ENCODE measurements at regions not wholly inside any gene's neighbourhood (a gene's known extent, or its start where the extent isn't known, plus 50 kb on each side); places are given as distances from the start of the nearest gene placed in this dataset.
"Not testable (repeated sequence)": the region's sequence is repeated elsewhere in the genome, so short reads cannot be mapped to it uniquely, and the experiment has no call there.

DNA sequence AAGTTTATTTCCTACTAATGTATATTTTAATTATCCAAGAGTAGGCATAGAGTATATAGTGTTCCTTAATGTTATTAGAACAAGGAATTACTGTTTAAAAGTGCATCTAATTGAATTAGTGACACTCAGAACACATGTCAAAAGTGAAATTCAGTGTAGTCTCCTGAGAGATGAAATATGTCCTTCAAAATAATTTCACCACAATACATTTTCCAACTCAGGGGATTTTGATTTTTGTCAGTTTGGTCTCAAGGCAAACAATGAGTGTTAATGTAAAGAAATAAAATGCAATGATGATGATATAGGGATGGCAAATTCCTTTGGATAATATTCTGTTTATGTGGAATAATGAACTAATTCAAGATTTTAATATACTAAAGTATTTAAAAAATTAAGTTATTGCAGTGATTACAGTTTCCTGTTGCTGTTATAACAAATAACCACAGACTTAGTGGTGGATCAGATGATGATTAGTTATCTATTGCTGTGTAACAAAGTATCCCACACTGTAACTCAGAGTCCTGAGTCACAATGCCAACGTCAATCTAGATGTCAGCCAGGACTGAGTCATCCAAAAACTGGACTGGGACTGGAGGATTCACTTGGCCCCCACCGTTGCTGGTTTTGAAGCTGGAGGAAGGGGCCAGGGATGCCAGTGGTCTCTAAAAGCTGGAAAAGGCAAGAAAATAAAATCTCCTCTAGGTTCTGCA is 148.0 kb upstream of the SLC7A11 start:
- Histone ChIP-seq H3K9me3 (ENCODE audit: control insufficient read depth, insufficient read depth, low read depth, low read length) (no peaks in the 10 kb centered on the region), H3K9ac (ENCODE audit: low read length) (no peak overlapping the region), H3K27ac (ENCODE audit: low read depth, low read length) (no peak overlapping the region), H3K36me3 (ENCODE audit: control insufficient read depth, insufficient read depth, low read length) (no peaks in the 10 kb centered on the region), H3K4me1 (ENCODE audit: control insufficient read depth, insufficient read depth, low read length) (no peaks in the 10 kb centered on the region), H3K27me3 (ENCODE audit: control insufficient read depth, insufficient read depth, low read length) (no peaks in the 10 kb centered on the region), H3K4me3 (ENCODE audit: low read depth, low read length) (no peak overlapping the region)

DNA sequence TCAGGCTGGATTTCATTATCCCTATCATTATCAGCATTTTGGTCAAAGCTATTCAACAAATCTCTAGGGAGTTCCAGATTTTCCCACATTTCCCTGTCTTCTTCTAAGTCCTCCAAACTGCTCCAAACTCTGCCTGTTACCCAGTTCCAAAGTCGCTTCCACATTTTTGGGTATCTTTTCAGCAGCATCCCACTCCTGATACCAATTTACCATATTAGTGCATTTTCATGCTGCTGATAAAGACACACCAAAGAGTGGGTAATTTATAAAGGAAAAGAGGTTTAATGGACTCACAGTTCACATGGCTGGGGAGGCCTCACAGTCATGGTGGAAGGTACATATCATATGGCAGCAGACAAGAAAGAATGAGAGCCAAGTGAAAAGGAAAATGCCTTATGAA is 132.8 kb upstream of the SLC7A11 start:
- Histone ChIP-seq H3K9me3 (ENCODE audit: control insufficient read depth, insufficient read depth, low read depth, low read length) (peaks cover 23% of the 10 kb centered on the region), H3K27ac (ENCODE audit: low read depth, low read length) (no peak overlapping the region), H3K36me3 (ENCODE audit: control insufficient read depth, insufficient read depth, low read length) (no peaks in the 10 kb centered on the region), H3K4me1 (ENCODE audit: control insufficient read depth, insufficient read depth, low read length) (no peaks in the 10 kb centered on the region), H3K27me3 (ENCODE audit: control insufficient read depth, insufficient read depth, low read length) (no peaks in the 10 kb centered on the region), H3K4me3 (ENCODE audit: low read depth, low read length) (no peak overlapping the region), H3K9ac (ENCODE audit: low read length) (no peak overlapping the region)

DNA sequence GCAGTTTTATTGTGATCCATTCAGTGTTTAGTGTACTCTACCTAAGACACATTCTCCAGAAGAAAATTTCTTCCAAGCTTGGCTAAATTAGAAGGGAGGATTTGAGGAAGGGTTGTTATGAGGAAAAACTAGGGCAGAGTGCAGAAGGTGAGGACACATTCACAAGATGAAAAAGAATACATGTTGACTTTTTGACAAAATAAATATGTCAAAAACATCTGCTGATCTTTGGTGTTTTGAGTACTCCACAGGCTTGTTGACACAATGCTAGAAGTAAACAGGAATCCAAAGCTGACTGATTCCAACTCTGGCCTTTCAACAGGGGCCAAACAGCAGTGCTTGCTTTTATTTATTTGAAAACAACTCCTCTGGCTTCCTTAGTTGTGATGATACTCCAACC is 125.8 kb upstream of the SLC7A11 start:
- Histone ChIP-seq H3K4me1 (ENCODE audit: control insufficient read depth, insufficient read depth, low read length) (no peaks in the 10 kb centered on the region), H3K9ac (ENCODE audit: low read length) (no peak overlapping the region), H3K27ac (ENCODE audit: low read depth, low read length) (no peak overlapping the region), H3K9me3 (ENCODE audit: control insufficient read depth, insufficient read depth, low read depth, low read length) (0 out of 2 replicates have a peak, but pooled peaks cover 5% of the 10 kb centered on the region), H3K4me3 (ENCODE audit: low read depth, low read length) (no peak overlapping the region), H3K27me3 (ENCODE audit: control insufficient read depth, insufficient read depth, low read length) (no peaks in the 10 kb centered on the region), H3K36me3 (ENCODE audit: control insufficient read depth, insufficient read depth, low read length) (no peaks in the 10 kb centered on the region)

DNA sequence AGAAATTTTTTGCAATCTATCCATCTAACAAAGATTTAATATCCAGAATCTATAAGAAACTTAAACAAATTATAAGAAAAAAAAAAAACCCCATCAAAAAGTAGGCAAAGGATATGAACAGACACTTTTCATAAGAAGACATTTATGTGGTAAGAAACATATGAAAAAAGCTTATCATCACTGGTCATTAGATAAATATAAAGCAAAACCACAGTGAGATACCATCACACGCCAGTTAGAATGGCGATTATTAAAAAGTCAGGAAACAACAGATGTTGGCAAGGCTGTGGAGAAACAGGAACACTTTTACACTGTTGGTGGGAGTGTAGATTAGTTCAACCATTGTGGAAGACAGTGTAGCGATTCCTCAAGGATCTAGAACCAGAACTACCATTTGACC is 110.3 kb upstream of the SLC7A11 start:
- not testable (repeated sequence) for H3K9ac ChIP-seq (ENCODE audit: low read length); H3K4me1 ChIP-seq (ENCODE audit: control insufficient read depth, insufficient read depth, low read length); H3K36me3 ChIP-seq (ENCODE audit: control insufficient read depth, insufficient read depth, low read length); H3K27me3 ChIP-seq (ENCODE audit: control insufficient read depth, insufficient read depth, low read length); H3K4me3 ChIP-seq (ENCODE audit: low read depth, low read length); H3K27ac ChIP-seq (ENCODE audit: low read depth, low read length)
- peaks cover 16% of the 10 kb centered on the region for H3K9me3 ChIP-seq (ENCODE audit: control insufficient read depth, insufficient read depth, low read depth, low read length)

DNA sequence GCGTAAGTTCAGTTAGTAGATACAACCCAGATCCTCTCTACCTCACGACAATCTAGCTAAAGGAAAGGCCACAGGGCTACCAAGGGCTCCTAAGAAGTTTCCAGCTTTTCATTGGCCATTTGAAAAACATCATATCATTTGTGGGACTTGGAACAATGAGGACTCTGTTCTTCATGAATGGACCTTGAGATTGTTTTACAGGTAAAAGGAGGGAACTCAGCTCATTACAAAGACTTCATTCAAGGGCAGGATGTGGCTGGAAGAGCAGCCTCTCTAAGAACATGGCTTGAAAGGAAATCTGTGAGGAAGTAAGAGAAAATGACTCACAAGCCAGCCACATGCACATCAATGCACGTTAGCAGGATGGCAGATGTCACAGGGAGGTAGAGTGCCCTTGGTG is 105.9 kb upstream of the SLC7A11 start:
- Histone ChIP-seq H3K4me3 (ENCODE audit: low read depth, low read length) (no peak overlapping the region), H3K9me3 (ENCODE audit: control insufficient read depth, insufficient read depth, low read depth, low read length) (no peaks in the 10 kb centered on the region), H3K27ac (ENCODE audit: low read depth, low read length) (no peak overlapping the region), H3K9ac (ENCODE audit: low read length) (no peak overlapping the region), H3K4me1 (ENCODE audit: control insufficient read depth, insufficient read depth, low read length) (no peaks in the 10 kb centered on the region), H3K36me3 (ENCODE audit: control insufficient read depth, insufficient read depth, low read length) (no peaks in the 10 kb centered on the region), H3K27me3 (ENCODE audit: control insufficient read depth, insufficient read depth, low read length) (no peaks in the 10 kb centered on the region)

DNA sequence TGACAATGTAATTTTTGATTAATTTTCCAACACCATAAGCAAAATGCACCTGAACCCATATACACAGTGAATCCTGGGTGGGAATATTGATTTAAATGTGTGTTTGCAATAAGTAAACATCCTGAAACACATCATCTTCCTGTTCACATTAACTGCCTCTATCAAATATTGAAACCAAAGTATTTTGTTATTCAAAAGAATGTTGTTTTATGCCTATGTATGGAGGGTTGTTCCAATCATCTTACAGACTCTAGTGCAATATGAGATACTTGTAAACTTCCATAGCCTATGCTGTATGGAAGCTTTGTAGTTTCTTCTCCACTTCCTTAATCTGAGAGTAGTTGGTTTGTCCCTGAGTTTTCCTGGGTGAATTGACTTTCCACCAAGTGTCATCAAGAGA is 105.4 kb upstream of the SLC7A11 start:
- no peak overlapping the region for H3K9ac ChIP-seq (ENCODE audit: low read length)
- no peaks in the 10 kb centered on the region for H3K36me3 ChIP-seq (ENCODE audit: control insufficient read depth, insufficient read depth, low read length)
- no peak overlapping the region for H3K4me3 ChIP-seq (ENCODE audit: low read depth, low read length)
- no peaks in the 10 kb centered on the region for H3K9me3 ChIP-seq (ENCODE audit: control insufficient read depth, insufficient read depth, low read depth, low read length)
- H3K27me3 ChIP-seq (ENCODE audit: control insufficient read depth, insufficient read depth, low read length) = no peaks in the 10 kb centered on the region
- no peaks in the 10 kb centered on the region for H3K4me1 ChIP-seq (ENCODE audit: control insufficient read depth, insufficient read depth, low read length)
- no peak overlapping the region for H3K27ac ChIP-seq (ENCODE audit: low read depth, low read length)

DNA sequence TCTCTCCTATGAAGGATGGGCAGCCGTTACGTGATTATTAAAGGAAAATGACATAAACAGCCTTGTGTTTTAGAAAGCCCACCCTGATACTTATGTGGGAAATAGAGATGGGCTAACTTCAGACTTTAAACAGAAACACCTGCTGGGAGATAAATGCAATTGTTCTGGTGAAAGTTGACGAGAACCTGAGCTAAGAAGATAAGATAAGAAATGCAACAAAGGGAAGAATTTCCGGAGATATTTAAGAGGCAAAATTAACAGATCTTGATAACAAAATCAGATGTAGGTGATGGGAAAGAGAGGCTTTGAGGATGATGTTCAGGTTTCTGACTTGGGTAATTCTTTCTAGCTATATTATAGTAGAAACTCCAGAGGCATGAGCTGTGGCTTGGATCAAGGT is 102.7 kb upstream of the SLC7A11 start:
- Histone ChIP-seq H3K9ac (ENCODE audit: low read length) (no peak overlapping the region), H3K27ac (ENCODE audit: low read depth, low read length) (no peak overlapping the region), H3K4me3 (ENCODE audit: low read depth, low read length) (no peak overlapping the region), H3K9me3 (ENCODE audit: control insufficient read depth, insufficient read depth, low read depth, low read length) (no peaks in the 10 kb centered on the region), H3K4me1 (ENCODE audit: control insufficient read depth, insufficient read depth, low read length) (no peaks in the 10 kb centered on the region), H3K36me3 (ENCODE audit: control insufficient read depth, insufficient read depth, low read length) (no peaks in the 10 kb centered on the region), H3K27me3 (ENCODE audit: control insufficient read depth, insufficient read depth, low read length) (no peaks in the 10 kb centered on the region)

DNA sequence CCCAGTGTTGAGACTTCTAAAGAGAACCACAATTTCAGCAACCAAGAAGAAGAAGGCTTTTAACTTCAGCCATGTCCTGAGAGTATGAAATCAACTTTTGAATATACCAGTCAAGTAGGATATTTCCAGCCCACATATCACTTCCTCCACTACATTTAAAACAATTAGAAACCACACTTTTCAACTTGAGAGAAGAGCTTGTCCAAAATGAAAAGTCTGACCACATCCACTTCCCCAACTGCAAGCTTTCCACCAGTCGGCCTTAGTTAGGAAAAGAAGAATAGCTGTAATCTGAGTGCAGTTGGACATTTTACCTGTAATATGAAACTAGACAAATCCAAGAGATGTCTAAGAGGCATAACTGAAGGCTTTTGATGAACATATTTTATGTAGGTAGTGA is 101.9 kb upstream of the SLC7A11 start:
- Histone ChIP-seq H3K9me3 (ENCODE audit: control insufficient read depth, insufficient read depth, low read depth, low read length) (no peaks in the 10 kb centered on the region), H3K27ac (ENCODE audit: low read depth, low read length) (no peak overlapping the region), H3K27me3 (ENCODE audit: control insufficient read depth, insufficient read depth, low read length) (no peaks in the 10 kb centered on the region), H3K4me3 (ENCODE audit: low read depth, low read length) (no peak overlapping the region), H3K4me1 (ENCODE audit: control insufficient read depth, insufficient read depth, low read length) (no peaks in the 10 kb centered on the region), H3K9ac (ENCODE audit: low read length) (no peak overlapping the region), H3K36me3 (ENCODE audit: control insufficient read depth, insufficient read depth, low read length) (no peaks in the 10 kb centered on the region)

DNA sequence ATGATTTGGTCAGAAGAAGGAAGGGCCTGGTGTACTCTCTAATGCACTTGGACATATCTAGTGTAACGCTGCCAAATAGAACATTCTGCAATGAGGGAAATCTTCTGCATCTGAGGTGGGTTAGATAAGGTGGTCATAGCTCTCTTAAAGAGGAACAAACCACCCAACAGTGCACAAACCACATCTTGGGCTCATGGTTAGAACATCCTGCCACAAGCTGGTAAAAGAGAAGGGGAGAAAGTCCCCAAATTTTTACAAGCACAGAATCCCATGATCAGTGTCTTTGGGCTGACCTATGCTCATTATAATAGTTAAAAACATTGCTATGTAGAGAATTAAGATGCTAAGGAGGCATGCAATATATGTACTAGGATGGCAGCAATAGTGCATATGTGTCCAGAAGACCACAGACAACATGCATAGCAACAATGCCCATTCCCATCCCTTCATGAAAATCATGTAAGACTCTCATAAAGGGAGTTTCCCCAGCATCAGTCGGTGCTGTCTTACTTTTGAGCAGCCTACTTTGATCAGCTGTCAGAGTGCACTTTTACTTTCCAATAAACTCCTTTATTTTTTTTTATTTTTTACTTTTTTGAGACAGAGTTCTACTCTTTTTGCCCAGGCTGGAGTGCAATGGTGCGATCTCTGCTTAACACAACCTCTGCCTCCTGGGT is 99.7 kb upstream of the SLC7A11 start:
- H3K9ac ChIP-seq (ENCODE audit: low read length) = no peak overlapping the region
- H3K27me3 ChIP-seq (ENCODE audit: control insufficient read depth, insufficient read depth, low read length) = no peaks in the 10 kb centered on the region
- no peaks in the 10 kb centered on the region for H3K4me1 ChIP-seq (ENCODE audit: control insufficient read depth, insufficient read depth, low read length)
- no peak overlapping the region for H3K27ac ChIP-seq (ENCODE audit: low read depth, low read length)
- no peaks in the 10 kb centered on the region for H3K9me3 ChIP-seq (ENCODE audit: control insufficient read depth, insufficient read depth, low read depth, low read length)
- H3K4me3 ChIP-seq (ENCODE audit: low read depth, low read length) = no peak overlapping the region
- H3K36me3 ChIP-seq (ENCODE audit: control insufficient read depth, insufficient read depth, low read length) = no peaks in the 10 kb centered on the region

DNA sequence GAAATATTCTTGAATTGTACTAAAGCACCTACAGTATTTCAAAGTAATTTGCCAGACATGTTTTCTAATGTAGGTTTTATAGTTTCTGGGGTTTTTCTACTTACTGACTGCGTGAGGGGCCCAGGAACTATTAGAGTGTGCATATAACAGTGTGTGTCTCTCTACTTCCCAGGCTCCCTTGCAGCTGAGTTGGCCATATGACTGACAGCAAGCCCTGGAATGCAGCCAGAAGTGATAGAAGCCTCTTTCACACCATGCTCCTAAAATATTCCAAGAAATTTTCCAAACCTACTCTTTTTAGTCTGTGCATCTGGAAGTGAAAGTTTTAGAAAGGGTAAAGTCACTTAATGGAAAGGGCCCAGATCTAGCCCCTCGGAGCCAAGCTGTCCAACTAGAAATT is 96.7 kb upstream of the SLC7A11 start:
- Histone ChIP-seq H3K27ac (ENCODE audit: low read depth, low read length) (no peak overlapping the region), H3K36me3 (ENCODE audit: control insufficient read depth, insufficient read depth, low read length) (no peaks in the 10 kb centered on the region), H3K27me3 (ENCODE audit: control insufficient read depth, insufficient read depth, low read length) (no peaks in the 10 kb centered on the region), H3K9me3 (ENCODE audit: control insufficient read depth, insufficient read depth, low read depth, low read length) (0 out of 2 replicates have a peak, but pooled peaks cover under 1% of the 10 kb centered on the region), H3K4me1 (ENCODE audit: control insufficient read depth, insufficient read depth, low read length) (no peaks in the 10 kb centered on the region), H3K9ac (ENCODE audit: low read length) (no peak overlapping the region), H3K4me3 (ENCODE audit: low read depth, low read length) (no peak overlapping the region)

DNA sequence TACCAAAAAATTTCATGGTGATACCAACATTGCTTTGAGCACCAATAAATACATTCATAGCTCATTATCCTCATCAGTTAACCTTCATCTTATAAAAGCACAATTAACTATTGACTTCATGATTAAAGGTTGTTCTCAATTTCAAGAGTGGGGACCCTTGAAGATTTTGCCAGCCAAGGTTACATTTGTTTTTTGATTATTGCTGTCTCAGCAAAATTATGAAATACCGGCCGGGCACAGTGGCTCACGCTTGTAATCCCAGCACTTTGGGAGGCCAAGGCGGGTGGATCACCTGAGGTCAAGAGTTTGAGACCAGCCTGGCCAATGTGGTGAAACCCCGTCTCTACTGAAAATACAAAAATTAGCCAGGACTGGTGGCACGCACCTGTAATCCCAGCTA is 96.1 kb upstream of the SLC7A11 start:
- H3K4me1 ChIP-seq (ENCODE audit: control insufficient read depth, insufficient read depth, low read length); H3K36me3 ChIP-seq (ENCODE audit: control insufficient read depth, insufficient read depth, low read length); H3K4me3 ChIP-seq (ENCODE audit: low read depth, low read length); H3K9me3 ChIP-seq (ENCODE audit: control insufficient read depth, insufficient read depth, low read depth, low read length); H3K27me3 ChIP-seq (ENCODE audit: control insufficient read depth, insufficient read depth, low read length); H3K9ac ChIP-seq (ENCODE audit: low read length); H3K27ac ChIP-seq (ENCODE audit: low read depth, low read length): not testable (repeated sequence)

All from HUES6 (cell line).